Choroid plexus epithelial cell (primary cell): ENCODE measurements at regions not wholly inside any gene's neighbourhood (a gene's known extent, or its start where the extent isn't known, plus 50 kb on each side); places are given as distances from the start of the nearest gene placed in this dataset.
"Not testable (repeated sequence)": the region's sequence is repeated elsewhere in the genome, so short reads cannot be mapped to it uniquely, and the experiment has no call there.

Experiments
- DNase-seq: peaks from one replicate; pipeline ENCODE4 v3.0.0-alpha.2; 2010; ENCODE audit warnings: low read depth
- H3K4me3 ChIP-seq: 2 replicates; pipeline ENCODE4 v1.5.1; 2011; ENCODE audit warnings: low read depth, mild to moderate bottlenecking, control low read depth, low read length, moderate library complexity
- CTCF ChIP-seq: conservative IDR thresholded peaks from 2 replicates; pipeline ENCODE4 v1.5.1; 2011; ENCODE audit warnings: low read depth, mild to moderate bottlenecking, control low read depth, inconsistent platforms, low read length, moderate library complexity

- H3K4me3 ChIP-seq = no peak overlapping the region
- no peak for DNase-seq
- no peak for TF ChIP-seq CTCF
Measured at GRCh38 chr6:152811785-152812184, 61.2 kb downstream of the VIP start.

- DNase-seq = no peak
- no peak overlapping the region for H3K4me3 ChIP-seq
- TF ChIP-seq CTCF = no peak
Measured at GRCh38 chr6:152815230-152815872, 64.8 kb downstream of the VIP start.

- DNase-seq = no peak
- H3K4me3 ChIP-seq = no peak overlapping the region
- no peak for TF ChIP-seq CTCF
Measured at GRCh38 chr6:152816055-152816454, 65.5 kb downstream of the VIP start.

- no peak for TF ChIP-seq CTCF
- no peak for DNase-seq
- no peak overlapping the region for H3K4me3 ChIP-seq
Measured at GRCh38 chr6:152821525-152821924, 70.9 kb downstream of the VIP start.

GRCh38 chr6:152824666-152825065, 74.1 kb downstream of the VIP start:
- no peak for DNase-seq
- TF ChIP-seq CTCF = no peak
- H3K4me3 ChIP-seq = no peak overlapping the region

- TF ChIP-seq CTCF = no peak
- H3K4me3 ChIP-seq = no peak overlapping the region
- DNase-seq = no peak
Measured at GRCh38 chr6:152828431-152828830, 77.8 kb downstream of the VIP start.

- not testable (repeated sequence) for H3K4me3 ChIP-seq, DNase-seq
Measured at GRCh38 chr6:152834366-152834765, 83.8 kb downstream of the VIP start.
